Calu3 (cell line): ENCODE measurements at regions not wholly inside any gene's neighbourhood (a gene's known extent, or its start where the extent isn't known, plus 50 kb on each side); places are given as distances from the start of the nearest gene placed in this dataset.
"Not testable (repeated sequence)": the region's sequence is repeated elsewhere in the genome, so short reads cannot be mapped to it uniquely, and the experiment has no call there.

Experiments used
- BruUV-seq: library from RNA; stranded (reverse); fragments of 400-500 nt; replicated peaks from 2 replicates; lab custom pipeline; 2021; lab: Mats Ljungman, UMichigan
- CTCF ChIA-PET: fragments of 300-600 bp; sonication (Branson Sonifier 250); formaldehyde crosslinking; loops from one replicate; lab custom pipeline; 2022; ENCODE audit warnings: antibody characterized with exemption; lab: Charles Lee
- DNase-seq: peaks from one replicate; pipeline ENCODE4 v3.0.0; 2022
- H3K27ac Mint-ChIP-seq: one replicate; pipeline ENCODE4 v1.8.0; 2022; ENCODE audit warnings: mixed read lengths; ENCODE audit not compliant: unreplicated experiment
- H3K27me3 Mint-ChIP-seq: one replicate; pipeline ENCODE4 v1.8.0; 2022; ENCODE audit warnings: mixed read lengths; ENCODE audit not compliant: unreplicated experiment
- H3K36me3 Mint-ChIP-seq: one replicate; pipeline ENCODE4 v1.8.0; 2022; ENCODE audit warnings: mild to moderate bottlenecking, moderate library complexity, mixed read lengths; ENCODE audit not compliant: insufficient read depth, unreplicated experiment
- H3K4me1 Mint-ChIP-seq: one replicate; pipeline ENCODE4 v1.8.0; 2022; ENCODE audit warnings: mild to moderate bottlenecking, low read depth, mixed read lengths; ENCODE audit not compliant: unreplicated experiment
- H3K4me3 Mint-ChIP-seq: one replicate; pipeline ENCODE4 v1.8.0; 2022; ENCODE audit warnings: mild to moderate bottlenecking, low read depth, moderate library complexity, mixed read lengths; ENCODE audit not compliant: unreplicated experiment
- H3K9me3 Mint-ChIP-seq: one replicate; pipeline ENCODE4 v1.8.0; 2022; ENCODE audit warnings: low read depth, mixed read lengths; ENCODE audit not compliant: unreplicated experiment
- intact Hi-C: fragments of 100-400 bp; cut with micrococcal nuclease; formaldehyde crosslinking; loops from one replicate; pipeline ENCODE4 v1.10.0; 2022; ENCODE audit not compliant: unreplicated experiment
- TF ChIP-seq, protein P1 (sequence below): fragments of 200-600 bp; IDR thresholded peaks from one replicate; pipeline ENCODE4 v1.8.0; 2022; ENCODE audit warnings: antibody characterized with exemption; ENCODE audit not compliant: unreplicated experiment

DNA sequence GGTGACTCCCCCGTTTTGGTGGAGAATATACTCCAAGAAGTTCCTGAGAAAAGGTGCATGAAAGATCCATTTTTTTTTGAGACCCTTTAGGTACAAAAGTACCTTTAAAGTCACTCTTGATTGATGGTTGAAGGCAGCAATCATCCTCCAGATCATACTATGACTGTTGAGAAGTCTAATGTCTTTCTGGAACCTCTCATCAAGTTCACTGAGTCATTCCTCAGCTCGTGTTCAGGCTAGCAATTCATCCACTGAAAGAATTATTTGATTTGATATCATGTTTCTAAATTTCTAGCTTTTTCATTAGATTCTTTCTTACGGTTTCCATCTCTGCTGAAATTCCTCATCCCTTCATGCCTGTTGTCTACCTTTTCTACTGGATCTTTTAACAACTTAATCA is 65.1 kb upstream of the GJB6 start:
- Mint-ChIP-seq H3K27ac (no peak overlapping the region), H3K4me3 (no peak overlapping the region), H3K9me3 (no peaks in the 10 kb centered on the region), H3K4me1 (no peaks in the 10 kb centered on the region), H3K36me3 (peaks cover 4% of the 10 kb centered on the region), H3K27me3 (peaks cover 53% of the 10 kb centered on the region)
- BruUV-seq, result no TSS peak
- TF ChIP-seq, protein P1, sequence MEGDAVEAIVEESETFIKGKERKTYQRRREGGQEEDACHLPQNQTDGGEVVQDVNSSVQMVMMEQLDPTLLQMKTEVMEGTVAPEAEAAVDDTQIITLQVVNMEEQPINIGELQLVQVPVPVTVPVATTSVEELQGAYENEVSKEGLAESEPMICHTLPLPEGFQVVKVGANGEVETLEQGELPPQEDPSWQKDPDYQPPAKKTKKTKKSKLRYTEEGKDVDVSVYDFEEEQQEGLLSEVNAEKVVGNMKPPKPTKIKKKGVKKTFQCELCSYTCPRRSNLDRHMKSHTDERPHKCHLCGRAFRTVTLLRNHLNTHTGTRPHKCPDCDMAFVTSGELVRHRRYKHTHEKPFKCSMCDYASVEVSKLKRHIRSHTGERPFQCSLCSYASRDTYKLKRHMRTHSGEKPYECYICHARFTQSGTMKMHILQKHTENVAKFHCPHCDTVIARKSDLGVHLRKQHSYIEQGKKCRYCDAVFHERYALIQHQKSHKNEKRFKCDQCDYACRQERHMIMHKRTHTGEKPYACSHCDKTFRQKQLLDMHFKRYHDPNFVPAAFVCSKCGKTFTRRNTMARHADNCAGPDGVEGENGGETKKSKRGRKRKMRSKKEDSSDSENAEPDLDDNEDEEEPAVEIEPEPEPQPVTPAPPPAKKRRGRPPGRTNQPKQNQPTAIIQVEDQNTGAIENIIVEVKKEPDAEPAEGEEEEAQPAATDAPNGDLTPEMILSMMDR, result no peak
- intact Hi-C loops, result no loop called here
- no peak for DNase-seq
- CTCF ChIA-PET, result no interaction called here

DNA sequence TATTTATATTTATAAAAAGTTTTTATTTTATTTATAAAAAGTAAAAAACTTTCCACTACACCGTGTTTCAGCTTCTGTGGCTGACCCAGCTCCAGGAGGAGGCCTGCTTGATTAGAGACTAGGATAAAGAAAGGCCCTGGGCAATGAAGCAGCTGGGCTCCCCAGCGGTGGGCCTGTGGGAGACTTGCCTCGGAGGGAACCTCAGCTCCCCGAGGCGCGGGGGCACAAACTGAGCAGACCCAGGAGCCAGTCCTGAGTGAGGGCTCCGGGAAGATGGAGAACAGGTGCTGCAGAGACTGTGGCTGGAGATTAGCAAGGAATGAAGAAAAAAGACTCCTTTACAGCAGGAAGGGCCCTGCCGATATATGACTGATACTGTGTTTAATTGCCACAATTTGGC is 63.8 kb upstream of the GJB6 start:
- Mint-ChIP-seq H3K4me1 (no peaks in the 10 kb centered on the region), H3K4me3 (no peak overlapping the region), H3K9me3 (no peaks in the 10 kb centered on the region), H3K27ac (no peak overlapping the region), H3K36me3 (peaks cover 4% of the 10 kb centered on the region), H3K27me3 (peaks cover 40% of the 10 kb centered on the region)
- no TSS peak for BruUV-seq
- TF ChIP-seq, protein P1, result no peak
- no peak for DNase-seq
- intact Hi-C loops, result no loop called here
- CTCF ChIA-PET, result no interaction called here

DNA sequence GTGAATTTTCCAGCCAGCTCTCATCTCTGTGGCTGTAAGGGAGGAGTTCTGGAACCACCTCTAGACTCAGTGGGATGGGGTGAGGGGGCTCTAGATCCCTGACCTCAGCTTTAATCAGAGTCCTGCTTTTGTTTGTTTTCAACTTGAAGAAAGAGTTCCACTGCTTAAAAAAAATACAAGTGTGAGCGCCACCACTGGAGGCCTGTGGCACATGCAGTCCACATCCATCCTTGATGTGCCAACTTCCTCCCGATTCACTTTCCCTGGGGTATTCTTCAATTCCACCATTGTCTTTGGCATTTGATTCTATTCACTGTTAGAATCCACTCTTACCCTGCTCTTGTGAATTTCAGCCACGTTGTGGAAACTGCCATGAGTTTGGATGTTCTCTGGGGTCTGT is 62.4 kb upstream of the GJB6 start:
- Mint-ChIP-seq H3K36me3 (peaks cover 4% of the 10 kb centered on the region), H3K27me3 (peaks cover 33% of the 10 kb centered on the region), H3K9me3 (no peaks in the 10 kb centered on the region), H3K4me1 (no peaks in the 10 kb centered on the region), H3K27ac (no peak overlapping the region), H3K4me3 (no peak overlapping the region)
- CTCF ChIA-PET, result no interaction called here
- TF ChIP-seq, protein P1, result no peak
- BruUV-seq, result no TSS peak
- intact Hi-C loops, result no loop called here
- no peak for DNase-seq

DNA sequence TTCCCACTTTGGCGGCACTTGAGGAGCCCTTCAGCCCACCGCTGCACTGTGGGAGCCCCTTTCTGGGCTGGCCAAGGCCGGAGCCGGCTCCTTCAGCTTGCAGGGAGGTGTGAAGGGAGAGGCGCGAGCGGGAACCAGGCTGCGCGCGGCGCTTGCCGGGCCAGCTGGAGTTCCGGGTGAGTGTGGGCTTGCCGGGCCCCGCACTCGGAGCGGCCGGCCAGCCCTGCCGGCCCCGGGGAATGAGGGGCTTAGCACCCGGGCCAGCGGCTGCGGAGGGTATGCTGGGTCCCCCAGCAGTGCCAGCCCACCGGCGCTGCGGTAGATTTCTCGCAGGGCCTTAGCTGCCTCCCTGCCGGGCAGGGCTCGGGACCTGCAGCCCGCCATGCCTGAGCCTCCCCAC is 60.2 kb upstream of the GJB6 start:
- H3K4me3 Mint-ChIP-seq, DNase-seq, BruUV-seq, H3K36me3 Mint-ChIP-seq, H3K4me1 Mint-ChIP-seq, H3K27ac Mint-ChIP-seq, H3K9me3 Mint-ChIP-seq, intact Hi-C loops: not testable (repeated sequence)
- CTCF ChIA-PET, result interaction anchor here (0.7 kb wide), 1 partner anchor 95 kb away, joined by 4 read pairs; no protein-coding TSS in a partner anchor
- H3K27me3 Mint-ChIP-seq, result peaks cover 16% of the 10 kb centered on the region

DNA sequence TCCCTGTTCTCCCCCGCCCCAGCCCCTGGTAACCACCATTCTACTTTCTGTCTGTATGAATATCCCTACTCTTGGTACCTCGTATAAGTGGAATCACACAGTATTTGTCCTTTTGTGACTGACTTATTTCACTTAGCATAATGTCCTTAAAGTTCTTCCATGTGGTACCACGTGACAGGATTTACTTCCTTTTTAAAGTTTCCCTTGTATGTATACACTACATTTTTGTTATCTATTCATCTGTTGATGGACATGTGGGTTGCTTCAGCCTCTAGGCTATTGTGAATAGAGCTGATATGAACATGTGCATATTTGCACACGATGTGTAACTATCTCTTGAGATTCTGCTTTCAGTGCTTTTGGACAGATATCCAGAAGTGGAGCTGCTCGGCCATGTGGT is 59.6 kb upstream of the GJB6 start:
- TF ChIP-seq, protein P1, result no peak
- Mint-ChIP-seq H3K9me3 (no peaks in the 10 kb centered on the region), H3K27me3 (peaks cover 13% of the 10 kb centered on the region), H3K4me3 (no peak overlapping the region), H3K4me1 (no peaks in the 10 kb centered on the region), H3K36me3 (peaks cover 4% of the 10 kb centered on the region), H3K27ac (no peak overlapping the region)
- no TSS peak for BruUV-seq
- CTCF ChIA-PET, result interaction anchor here (0.7 kb wide), 1 partner anchor 95 kb away, joined by 4 read pairs; no protein-coding TSS in a partner anchor
- intact Hi-C loops, result no loop called here
- DNase-seq, result no peak
